ENCODE measurements at regions not wholly inside any gene's neighbourhood (a gene's known extent, or its start where the extent isn't known, plus 50 kb on each side); places are given as distances from the start of the nearest gene placed in this dataset.

- TF ChIP-seq CTCF (IDR thresholded peaks at IDR 0.05) (no peak), EP300 (IDR thresholded peaks at IDR 0.05) (no peak), POLR2A (IDR thresholded peaks at IDR 0.05) (no peak), POLR2AphosphoS5 (IDR thresholded peaks at IDR 0.05) (no peak)
These were observed 117.7 kb upstream of the PNPLA4 start for GRCh38 chrX:8044947-8045346.

Data from stomach (tissue), 4 donors.